G401 (cell line): ENCODE measurements at regions not wholly inside any gene's neighbourhood (a gene's known extent, or its start where the extent isn't known, plus 50 kb on each side); places are given as distances from the start of the nearest gene placed in this dataset.

ENCODE experiments used
- DNase-seq: peaks from one replicate; pipeline ENCODE4 v3.0.0-alpha.2; 2015; ENCODE audit warnings: low spot score
- in situ Hi-C: cut with HindIII; loops from 2 replicates; pipeline ENCODE4 v1.10.0; 2016; ENCODE audit warnings: low sequenced_read_pairs, mixed read lengths

DNA sequence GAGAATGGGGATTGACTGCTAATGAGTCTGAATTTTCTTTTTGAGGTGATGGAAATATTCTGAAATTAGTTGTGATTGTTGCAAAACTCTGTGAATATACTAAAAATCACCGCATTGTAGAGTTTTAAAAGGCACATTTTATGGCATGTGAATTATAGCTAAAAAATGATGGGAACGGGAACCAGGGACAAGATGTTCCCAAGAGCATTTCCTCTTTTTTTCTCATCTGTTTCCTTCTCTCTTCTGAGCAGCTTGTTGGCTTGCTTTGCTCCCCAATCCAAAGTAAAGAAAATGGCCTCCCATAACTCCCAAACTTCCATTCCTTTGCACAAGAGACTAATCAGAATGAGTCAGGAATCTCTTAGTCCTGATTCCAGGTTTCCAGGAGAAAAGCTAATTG, 459.2 kb downstream of the TSHZ3 start:
- in situ Hi-C loops, result no loop called here
- no peak for DNase-seq

DNA sequence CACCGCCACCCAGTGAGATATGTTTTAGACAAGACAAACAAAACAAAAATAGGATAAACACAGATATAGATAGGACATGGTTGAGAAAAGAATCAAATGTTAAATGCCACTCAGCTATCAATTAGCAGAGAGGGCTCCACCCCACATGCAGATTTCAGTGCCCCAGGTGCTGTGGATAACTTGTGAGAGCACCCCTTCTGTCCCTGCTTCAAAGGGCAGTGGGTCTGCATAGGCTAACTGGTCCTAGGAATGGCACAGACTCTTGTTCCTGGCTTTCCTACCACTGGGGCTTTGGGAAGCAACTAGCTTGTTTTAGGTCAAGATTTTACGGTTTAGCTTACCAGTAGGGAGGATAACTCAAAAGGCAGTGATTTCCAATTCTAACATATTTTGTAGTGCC, 460.3 kb downstream of the TSHZ3 start:
- no peak for DNase-seq
- in situ Hi-C loops, result no loop called here

DNA sequence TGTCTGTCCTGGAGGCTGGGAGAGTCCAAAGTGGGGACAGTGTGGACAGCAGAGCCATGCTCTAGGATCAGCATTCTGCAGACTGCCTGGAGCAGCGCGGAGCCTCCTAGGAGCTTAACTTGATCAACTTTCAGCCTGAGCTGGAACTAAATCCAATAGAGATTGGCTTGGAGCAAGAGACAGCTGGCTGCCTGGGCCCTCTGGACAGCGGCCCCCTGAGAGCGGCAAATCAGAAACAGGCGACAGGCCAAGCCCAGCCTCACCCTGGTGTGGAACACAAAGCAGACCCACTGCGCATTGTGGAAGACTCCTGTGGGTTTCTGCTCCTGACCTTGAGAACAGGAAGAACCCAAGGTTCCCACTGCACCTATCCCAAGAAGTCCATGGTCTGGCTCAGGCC, 462.2 kb downstream of the TSHZ3 start:
- DNase-seq, result no peak
- in situ Hi-C loops, result no loop called here

DNA sequence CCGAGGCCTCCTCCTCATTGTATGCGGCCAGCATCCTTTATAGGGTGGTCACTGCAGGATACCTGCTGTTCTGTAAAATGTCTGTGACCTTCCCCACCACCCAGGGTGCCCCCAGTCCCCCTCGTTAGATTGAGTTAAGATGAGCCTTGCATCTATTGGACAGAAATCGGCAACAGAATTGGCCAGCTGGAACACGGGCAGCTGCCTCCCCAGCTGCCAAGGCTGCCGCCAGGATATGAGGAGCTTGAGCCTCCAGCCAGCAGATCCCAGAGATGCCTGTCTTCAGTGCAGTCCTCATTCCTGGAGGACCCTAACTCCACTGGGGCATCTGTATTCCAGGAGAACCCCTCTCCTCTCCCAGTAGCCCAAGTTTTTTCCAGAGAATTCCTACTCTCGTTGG, 463.0 kb downstream of the TSHZ3 start:
- in situ Hi-C loops, result no loop called here
- DNase-seq, result no peak

DNA sequence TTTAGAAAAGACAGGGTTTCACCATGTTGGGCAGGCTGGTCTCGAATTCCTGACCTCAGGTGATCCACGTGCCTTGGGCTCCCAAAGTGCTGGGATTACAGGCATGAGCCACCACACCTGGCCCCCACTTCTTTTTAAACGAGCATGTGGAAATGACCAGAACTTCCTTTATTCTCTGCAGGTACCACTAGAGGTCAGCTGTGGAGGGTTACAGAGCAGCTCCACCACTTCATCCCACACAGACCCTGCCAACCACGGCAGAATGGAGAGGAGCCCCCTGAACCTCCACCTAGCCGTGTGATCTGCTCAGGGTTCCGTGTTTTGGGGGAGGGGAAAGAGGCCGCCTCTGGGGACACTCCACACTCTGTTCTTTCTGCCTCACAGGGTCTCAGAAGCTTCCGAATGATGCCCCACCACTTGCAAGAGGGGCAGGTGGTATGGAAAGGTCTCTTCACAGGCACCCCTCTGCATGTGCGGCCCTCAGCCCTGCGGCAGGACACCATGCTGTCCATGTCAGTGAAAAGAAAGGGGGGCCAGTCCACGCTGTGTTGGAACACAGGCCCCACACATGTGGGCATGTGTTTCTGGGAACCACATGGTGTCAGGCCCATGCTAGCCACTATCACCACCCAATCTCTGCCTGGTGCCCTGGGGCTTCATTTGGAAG, 465.0 kb downstream of the TSHZ3 start:
- DNase-seq, result no peak
- in situ Hi-C loops, result no loop called here

DNA sequence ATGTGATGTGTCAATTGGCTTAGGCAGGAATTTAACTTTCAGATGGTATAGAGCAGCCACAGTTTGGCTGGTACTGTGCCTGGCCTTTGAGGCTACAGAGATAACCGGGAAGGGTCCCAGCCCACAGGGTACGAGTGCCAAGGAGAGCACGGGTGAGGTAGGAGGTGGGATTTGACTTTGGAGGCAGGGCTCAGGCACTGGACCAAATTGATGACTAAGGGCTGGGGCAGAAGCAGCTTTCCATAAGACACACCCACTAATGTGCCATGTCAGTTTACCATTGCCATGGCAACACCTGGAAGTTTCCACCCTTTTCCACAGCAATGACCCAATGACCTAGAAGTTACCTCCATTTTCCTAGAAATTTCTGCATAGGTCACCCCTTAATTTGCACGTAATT, 466.2 kb downstream of the TSHZ3 start:
- DNase-seq, result no peak
- in situ Hi-C loops, result no loop called here

DNA sequence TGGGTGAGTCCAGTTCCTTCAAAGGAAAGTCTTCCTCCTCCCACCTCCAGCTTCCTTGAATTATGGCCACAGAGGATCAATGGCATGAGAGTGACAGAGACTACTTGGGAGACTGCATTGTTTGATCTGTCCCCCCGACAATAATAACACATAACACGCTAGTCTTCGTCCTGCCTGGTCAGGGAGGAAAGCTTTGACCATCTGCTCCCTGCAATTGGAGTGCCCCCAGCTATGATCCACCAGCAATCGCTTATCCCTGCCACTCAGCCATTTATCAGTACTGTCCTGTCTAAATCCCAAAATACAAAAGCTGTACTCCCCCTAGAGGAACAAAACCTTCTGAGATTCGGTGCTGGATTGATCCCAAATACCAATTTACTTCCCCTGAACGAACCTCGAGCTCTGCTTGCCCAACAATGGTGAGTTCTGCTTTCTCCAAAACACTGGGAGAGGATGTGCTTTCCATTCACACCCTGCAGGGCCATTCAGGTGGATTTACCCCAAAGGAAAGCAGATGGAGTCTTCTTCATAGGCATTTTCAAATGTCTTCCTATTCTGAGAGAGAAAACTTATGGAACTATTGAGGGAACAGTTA, 466.7 kb downstream of the TSHZ3 start:
- DNase-seq, result no peak
- in situ Hi-C loops, result no loop called here

DNA sequence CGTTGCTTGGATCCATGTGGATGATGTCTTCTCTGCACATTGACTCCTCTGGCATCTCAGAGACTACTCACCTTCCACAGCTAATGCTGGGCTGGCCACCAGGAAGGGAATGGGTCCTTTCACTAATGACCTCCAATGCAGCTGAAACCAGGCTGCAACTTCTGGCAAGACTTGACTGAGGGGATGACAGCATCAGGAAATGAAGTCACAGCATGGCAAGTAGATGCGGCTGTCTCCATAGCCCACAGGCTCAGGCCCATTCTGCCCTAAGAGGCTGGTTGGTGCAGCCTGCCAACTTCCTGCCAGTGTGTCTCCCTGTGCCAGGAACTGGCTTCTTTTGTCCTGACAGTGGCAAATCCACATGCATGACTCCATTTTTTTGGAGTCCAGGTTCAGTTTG, 467.3 kb downstream of the TSHZ3 start:
- DNase-seq, result no peak
- in situ Hi-C loops, result no loop called here

DNA sequence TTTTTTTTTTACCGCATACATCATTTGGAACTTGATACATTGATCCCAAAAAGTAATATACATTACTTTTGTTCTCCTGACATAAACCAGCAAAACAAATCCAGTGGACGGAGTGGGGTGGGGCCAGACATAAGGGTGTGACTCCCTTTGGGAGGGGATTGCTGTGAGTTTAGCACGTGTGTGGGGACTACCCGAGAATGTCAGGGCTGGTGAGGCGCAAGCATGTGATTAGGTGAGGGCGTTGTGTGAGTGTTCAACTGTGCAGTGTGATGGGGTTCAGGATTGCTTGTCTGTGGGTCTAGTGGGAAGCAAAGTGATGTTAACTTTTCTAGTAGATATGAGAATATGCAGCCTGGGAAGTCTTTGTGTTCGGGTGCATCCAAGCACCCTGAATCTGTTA, 468.0 kb downstream of the TSHZ3 start:
- no peak for DNase-seq
- in situ Hi-C loops, result no loop called here

DNA sequence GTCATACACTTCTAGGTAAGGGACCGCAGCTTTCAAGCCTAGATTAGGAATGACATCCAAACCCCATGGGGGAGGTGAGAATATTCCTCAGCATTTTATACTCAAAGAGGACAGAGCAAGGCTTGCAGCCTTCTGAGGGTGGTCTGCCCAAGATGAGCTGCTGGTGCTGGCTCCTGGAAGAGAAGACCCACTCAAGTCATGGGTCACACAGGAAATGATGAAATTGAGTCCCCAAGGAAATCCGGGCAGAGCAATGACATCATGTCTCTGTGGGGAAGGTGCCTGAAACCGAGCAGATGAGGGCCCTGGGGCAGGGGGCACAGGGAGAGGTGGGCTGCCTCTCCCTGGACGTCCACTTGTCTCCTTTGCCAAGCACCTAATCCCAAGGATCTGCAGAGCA, 468.7 kb downstream of the TSHZ3 start:
- in situ Hi-C loops, result no loop called here
- no peak for DNase-seq

DNA sequence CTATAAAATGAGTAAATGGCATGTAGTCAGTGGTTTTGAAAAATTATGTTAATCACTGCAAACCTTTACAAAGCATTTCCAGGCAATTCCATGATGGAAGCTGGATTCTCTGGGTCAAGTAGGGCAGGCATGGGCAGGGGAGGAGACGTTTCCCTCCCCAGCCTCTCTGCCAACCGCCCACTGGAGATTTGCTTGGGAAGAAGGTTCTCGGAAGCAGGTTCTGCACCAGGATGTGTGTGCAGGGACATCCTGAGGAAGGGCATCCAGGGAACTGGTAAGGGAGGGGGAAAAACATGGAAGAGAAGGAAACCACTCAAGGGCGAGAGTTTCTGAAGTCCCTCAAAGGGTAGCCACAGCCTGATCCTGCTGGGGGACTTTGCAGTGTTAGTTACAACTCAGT, 469.1 kb downstream of the TSHZ3 start:
- DNase-seq, result no peak
- in situ Hi-C loops, result no loop called here

DNA sequence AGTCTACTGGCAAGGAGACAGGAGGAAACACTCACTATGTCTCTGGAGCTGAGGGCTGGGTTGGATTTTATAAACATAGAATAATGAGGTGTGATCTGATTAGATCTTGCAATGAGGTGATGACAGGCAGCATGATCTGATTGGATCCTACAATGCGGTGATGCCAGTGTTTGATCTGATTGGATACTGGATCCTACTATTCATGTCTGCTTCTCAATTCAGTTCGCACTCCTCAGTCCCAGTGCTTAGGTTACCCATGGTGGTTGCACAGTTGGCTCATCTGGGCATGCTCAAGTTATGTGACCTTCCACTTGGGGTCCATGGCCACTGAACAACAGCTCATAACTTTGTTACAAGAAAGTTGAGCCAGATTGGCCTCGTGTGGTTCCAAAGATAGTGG, 469.5 kb downstream of the TSHZ3 start:
- in situ Hi-C loops, result no loop called here
- no peak for DNase-seq

DNA sequence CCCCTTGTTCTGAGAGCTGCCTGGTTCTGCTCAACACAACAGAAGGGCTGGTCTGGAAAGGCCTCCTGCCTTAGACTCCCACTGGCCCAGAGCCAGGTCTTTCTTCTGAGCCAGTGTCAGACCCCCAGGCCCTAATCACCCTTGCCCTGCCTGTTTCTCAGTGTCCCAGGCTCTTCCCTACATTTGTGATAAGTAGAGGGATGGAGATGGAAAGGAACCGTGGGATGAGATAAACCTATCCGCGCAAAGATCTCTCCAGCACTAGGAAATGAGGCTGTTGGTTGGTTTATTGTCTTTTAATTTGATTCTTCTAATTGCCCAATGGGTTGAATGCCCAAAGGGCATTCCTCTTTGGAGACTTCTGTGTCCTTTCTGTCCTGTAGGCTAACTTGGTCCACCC, 470.0 kb downstream of the TSHZ3 start:
- DNase-seq, result no peak

DNA sequence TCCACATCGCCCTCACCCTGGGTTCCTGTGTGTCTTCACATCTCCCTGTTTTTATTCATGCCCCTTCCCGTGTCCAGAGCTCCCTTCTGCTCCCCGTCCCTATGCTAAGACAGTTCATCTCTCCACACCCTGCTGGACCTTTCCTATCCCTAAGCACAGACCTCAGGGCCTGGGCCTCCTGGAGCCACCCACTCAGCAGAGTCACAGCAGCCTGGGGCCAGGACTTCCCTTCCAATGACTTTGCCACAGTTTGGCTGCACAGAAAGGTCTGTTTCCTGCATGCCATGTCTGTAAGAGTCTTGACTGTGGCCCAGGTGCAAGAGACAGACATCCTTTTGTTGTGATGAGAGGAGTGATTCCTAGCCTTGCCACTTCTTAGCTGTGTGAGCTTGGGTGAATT, 470.7 kb downstream of the TSHZ3 start:
- no peak for DNase-seq

More for the DNA sequence above, 470.0 kb downstream of the TSHZ3 start:
- in situ Hi-C loops, result no loop called here

DNA sequence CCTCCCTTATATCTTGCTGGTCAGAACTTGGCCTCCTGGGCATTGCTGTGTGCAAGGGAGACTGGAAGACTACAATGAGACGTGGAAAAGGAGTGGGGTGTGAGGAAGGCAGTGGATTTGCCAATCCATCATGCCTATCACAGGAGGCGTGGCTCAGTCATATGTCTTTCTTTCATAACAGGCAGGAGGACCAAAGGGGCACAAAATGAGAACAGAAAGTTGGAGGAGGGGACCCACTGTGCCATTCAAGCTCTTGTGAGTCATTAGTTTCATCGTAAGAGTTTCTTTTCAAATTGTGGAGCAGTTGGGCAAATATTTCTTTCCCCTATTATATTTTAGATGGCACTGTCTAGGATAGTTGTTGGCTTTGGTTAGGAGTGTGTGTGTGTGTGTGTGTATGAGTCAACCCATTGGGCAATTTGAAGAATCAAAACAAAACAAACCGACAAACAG, 471.5 kb downstream of the TSHZ3 start:
- in situ Hi-C loops, result no loop called here
- no peak for DNase-seq

More for the DNA sequence above, 470.7 kb downstream of the TSHZ3 start:
- in situ Hi-C loops, result no loop called here

DNA sequence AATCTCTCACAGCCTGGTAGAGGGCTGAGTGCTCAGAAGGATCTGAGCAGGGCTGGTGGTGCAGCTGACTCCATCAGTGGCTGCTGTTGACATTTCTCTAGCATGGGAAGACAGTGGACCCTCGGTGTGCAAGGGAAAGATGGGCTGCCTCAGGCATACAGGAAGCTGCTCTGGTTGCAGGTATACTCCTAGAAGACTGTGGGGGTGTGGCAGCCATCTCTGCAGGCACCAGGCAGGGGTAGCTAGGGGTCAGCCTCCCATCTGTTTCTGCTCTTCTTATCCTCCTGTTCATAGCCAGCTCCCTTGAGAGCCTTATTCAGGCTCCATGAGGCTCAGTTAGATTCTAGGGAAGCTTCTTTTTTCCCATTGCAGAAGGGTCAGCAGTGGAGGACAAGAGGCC, 475.5 kb downstream of the TSHZ3 start:
- no peak for DNase-seq
- in situ Hi-C loops, result no loop called here

DNA sequence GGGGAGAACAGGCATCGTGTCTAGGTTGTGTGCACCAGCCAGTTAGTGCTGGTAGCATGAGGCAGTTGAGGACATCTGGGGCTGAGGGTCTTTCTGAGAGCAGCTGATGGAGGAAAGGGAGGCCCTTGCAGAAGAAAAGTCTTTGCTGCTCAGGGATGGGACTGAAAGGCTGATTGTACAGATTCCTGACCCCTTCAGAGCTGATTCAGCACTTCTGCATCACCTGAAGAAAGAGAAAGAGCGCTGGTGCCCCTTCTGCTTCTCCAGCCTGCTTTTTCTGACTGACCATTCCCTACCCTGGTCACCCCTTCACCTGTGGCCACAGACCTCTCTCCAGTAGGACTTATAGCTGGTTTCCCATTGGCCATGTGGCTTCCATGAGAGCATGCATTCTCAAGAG, 476.2 kb downstream of the TSHZ3 start:
- DNase-seq, result no peak
- in situ Hi-C loops, result no loop called here

DNA sequence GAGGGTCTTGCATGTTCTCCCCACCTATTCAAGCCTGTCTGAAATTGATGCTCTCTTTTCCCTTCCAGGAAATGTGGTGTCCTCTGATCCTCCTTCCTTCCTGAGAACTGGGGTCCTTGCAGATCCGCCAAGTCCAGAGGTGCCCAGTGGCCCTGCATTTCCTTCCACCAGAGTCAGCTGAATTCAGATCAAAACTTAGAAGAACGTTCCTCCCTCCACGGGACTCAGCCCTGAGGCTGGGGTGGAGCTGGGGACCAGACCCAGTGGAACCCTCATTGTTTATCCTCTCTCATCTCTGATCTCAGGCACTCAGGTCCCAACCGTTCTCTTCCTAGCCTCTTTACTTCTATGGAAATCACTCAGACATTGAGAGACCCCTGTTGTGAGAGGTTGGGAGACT, 477.3 kb downstream of the TSHZ3 start:
- no peak for DNase-seq
- in situ Hi-C loops, result no loop called here

DNA sequence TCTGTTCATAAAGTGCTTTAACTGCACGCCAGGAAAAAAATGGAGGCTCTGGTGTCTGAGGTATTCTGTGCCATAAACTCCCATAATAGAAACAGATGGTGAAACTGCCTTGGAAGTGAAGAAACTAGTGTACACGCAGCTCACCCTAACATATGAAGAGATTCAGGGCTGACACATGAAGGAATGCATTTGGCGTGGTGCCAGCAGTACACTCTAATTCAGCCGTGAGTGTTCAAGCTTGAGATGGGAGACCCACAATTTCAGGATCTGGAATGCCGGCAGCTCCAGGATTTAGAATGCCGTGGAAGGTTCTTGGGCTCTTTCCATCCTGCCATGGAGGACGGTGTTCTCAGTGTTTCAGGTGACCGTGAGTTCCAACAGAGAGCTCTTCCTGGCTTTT, 478.4 kb downstream of the TSHZ3 start:
- in situ Hi-C loops, result no loop called here
- DNase-seq, result peak; percentile 11

DNA sequence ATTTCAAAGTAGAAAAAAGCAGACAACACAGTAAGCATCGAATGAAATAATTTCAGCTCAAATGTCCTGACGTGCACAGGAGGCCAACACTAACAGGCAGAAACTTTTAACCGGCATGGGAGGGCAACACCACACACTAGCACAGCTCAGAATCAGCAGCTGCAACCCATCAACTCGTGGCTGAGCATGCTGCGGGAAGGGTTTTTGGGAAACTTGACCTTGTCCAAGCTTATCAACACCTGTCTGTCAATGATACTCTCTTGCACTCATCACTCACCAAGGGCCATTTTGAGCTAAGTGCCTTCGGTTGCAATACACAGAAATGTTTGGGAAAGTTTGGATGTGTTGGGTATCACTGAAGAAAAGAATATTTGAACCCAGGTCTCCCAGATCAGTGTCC, 483.7 kb downstream of the TSHZ3 start:
- in situ Hi-C loops, result no loop called here
- DNase-seq, result no peak
